Transverse colon (tissue), 4 donors: ENCODE measurements at regions not wholly inside any gene's neighbourhood (a gene's known extent, or its start where the extent isn't known, plus 50 kb on each side); places are given as distances from the start of the nearest gene placed in this dataset.

ENCODE experiments used
- EP300 ChIP-seq: sonication (generic); formaldehyde crosslinking; IDR thresholded peaks from one replicate; pipeline ENCODE4 v1.6.1; 2017; ENCODE audit warnings: antibody characterized with exemption, low read depth
- POLR2A ChIP-seq: fragments of 450-650 bp; IDR thresholded peaks from one replicate; pipeline ENCODE4 v1.6.1; 2016; ENCODE audit warnings: antibody characterized with exemption, mild to moderate bottlenecking, moderate library complexity
- POLR2AphosphoS5 ChIP-seq, 3 donors: sonication (generic); formaldehyde crosslinking; IDR thresholded peaks; one replicate each; pipeline ENCODE4 v1.6.1; 2016; ENCODE audit warnings: antibody characterized with exemption in 3 of 3
- TF ChIP-seq, protein P1 (sequence below), 5 experiments: fragments of 200-600 bp in 3 of 5; fragments of 450-650 bp in 2 of 5; sonication (generic) in 3 of 5; IDR thresholded peaks; 1 replicate in 2 of 5; 2 replicates in 3 of 5; pipeline ENCODE4 v1.5.1; 2016 to 2017; ENCODE audit warnings: antibody characterized with exemption in 5 of 5, inconsistent platforms in 3 of 5, mild to moderate bottlenecking in 2 of 5, moderate library complexity in 1 of 5

DNA sequence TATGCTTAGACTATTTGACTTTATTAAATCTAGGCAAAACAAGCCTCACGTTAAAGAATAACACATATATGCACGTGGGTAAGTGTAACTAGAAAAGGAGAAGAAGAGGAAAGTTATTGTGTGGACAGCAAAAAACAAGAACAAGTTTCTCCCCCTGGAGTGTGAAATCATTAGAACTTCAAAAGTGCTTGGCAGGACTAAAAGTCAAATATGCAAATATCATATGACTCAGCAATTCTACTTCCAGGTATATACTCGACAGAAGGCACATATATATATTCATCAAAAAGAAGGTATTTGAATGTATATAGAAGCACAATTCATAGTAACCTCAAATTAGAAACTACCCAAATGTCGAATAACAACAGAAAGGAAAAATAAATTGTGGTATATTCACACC, 68.9 kb upstream of the STXBP5L start:
- TF ChIP-seq, protein P1, sequence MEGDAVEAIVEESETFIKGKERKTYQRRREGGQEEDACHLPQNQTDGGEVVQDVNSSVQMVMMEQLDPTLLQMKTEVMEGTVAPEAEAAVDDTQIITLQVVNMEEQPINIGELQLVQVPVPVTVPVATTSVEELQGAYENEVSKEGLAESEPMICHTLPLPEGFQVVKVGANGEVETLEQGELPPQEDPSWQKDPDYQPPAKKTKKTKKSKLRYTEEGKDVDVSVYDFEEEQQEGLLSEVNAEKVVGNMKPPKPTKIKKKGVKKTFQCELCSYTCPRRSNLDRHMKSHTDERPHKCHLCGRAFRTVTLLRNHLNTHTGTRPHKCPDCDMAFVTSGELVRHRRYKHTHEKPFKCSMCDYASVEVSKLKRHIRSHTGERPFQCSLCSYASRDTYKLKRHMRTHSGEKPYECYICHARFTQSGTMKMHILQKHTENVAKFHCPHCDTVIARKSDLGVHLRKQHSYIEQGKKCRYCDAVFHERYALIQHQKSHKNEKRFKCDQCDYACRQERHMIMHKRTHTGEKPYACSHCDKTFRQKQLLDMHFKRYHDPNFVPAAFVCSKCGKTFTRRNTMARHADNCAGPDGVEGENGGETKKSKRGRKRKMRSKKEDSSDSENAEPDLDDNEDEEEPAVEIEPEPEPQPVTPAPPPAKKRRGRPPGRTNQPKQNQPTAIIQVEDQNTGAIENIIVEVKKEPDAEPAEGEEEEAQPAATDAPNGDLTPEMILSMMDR (IDR thresholded peaks at IDR 0.05), result no peak
- no peak for TF ChIP-seq POLR2AphosphoS5 (IDR thresholded peaks at IDR 0.05)
- no peak for TF ChIP-seq EP300
- no peak for TF ChIP-seq POLR2A
